ENCODE measurements at regions not wholly inside any gene's neighbourhood (a gene's known extent, or its start where the extent isn't known, plus 50 kb on each side); places are given as distances from the start of the nearest gene placed in this dataset.

DNA sequence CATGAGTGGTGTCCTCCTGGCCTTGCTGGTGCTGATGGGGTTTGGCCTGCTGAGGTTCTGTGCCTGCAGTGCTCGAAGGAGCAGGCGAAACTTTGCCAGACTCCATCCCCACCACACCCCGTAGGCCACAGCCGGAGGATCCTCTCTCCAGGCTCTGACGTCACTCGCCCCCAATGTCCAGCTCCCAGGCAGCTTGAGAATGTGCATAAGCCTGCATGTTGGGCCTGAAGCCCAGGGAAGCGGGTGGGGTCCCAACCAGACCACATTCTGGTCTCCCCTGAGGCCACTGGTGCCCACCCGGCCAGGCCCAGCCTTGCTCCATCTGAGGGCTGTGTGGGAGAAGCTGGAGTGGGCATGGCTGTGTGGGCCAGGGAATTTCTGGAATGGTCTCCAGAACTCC lies 109.8 kb downstream of the ASB7 start:
- TF ChIP-seq IKZF2 (IDR thresholded peaks at IDR 0.05): no peak
- no peak for TF ChIP-seq RAD51 (IDR thresholded peaks at IDR 0.05)
- no peak for TF ChIP-seq BHLHE40 (IDR thresholded peaks at IDR 0.05; ENCODE audit: borderline replicate concordance in 1 of 2, low read depth in 2 of 2, low read length in 1 of 2)
- no peak for TF ChIP-seq IKZF1 (conservative IDR thresholded peaks at IDR 0.05)
- TF ChIP-seq SMAD5 (IDR thresholded peaks at IDR 0.05; ENCODE audit: low read depth): no peak
- no peak for TF ChIP-seq POLR2AphosphoS5 (IDR thresholded peaks at IDR 0.05; ENCODE audit: low read length)
- no peak for TF ChIP-seq SRF (IDR thresholded peaks at IDR 0.05; ENCODE audit: low read depth in 2 of 2, low read length in 2 of 2)
- no peak for TF ChIP-seq JUND (IDR thresholded peaks at IDR 0.05; ENCODE audit: low read depth, low read length)
- TF ChIP-seq, protein P1, sequence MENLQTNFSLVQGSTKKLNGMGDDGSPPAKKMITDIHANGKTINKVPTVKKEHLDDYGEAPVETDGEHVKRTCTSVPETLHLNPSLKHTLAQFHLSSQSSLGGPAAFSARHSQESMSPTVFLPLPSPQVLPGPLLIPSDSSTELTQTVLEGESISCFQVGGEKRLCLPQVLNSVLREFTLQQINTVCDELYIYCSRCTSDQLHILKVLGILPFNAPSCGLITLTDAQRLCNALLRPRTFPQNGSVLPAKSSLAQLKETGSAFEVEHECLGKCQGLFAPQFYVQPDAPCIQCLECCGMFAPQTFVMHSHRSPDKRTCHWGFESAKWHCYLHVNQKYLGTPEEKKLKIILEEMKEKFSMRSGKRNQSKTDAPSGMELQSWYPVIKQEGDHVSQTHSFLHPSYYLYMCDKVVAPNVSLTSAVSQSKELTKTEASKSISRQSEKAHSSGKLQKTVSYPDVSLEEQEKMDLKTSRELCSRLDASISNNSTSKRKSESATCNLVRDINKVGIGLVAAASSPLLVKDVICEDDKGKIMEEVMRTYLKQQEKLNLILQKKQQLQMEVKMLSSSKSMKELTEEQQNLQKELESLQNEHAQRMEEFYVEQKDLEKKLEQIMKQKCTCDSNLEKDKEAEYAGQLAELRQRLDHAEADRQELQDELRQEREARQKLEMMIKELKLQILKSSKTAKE (IDR thresholded peaks at IDR 0.05; ENCODE audit: low read depth, poor library complexity, severe bottlenecking): no peak
- TF ChIP-seq IRF3 (IDR thresholded peaks at IDR 0.05): no peak
- TF ChIP-seq FOS (IDR thresholded peaks at IDR 0.05; ENCODE audit: borderline replicate concordance, extremely low read depth, insufficient read length): no peak
- TF ChIP-seq NFXL1 (IDR thresholded peaks at IDR 0.05; ENCODE audit: borderline replicate concordance): no peak
- no peak for TF ChIP-seq YBX1 (IDR thresholded peaks at IDR 0.05)
- TF ChIP-seq, protein P2, sequence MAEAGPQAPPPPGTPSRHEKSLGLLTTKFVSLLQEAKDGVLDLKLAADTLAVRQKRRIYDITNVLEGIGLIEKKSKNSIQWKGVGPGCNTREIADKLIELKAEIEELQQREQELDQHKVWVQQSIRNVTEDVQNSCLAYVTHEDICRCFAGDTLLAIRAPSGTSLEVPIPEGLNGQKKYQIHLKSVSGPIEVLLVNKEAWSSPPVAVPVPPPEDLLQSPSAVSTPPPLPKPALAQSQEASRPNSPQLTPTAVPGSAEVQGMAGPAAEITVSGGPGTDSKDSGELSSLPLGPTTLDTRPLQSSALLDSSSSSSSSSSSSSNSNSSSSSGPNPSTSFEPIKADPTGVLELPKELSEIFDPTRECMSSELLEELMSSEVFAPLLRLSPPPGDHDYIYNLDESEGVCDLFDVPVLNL (IDR thresholded peaks at IDR 0.05; ENCODE audit: low read depth, low read length): no peak
- Histone ChIP-seq H2AFZ (ENCODE audit: control insufficient read depth, low read depth, low read length) (no peak overlapping the region), H3K79me2 (ENCODE audit: control insufficient read depth, insufficient read depth, low read length) (no peaks in the 10 kb centered on the region), H4K20me1 (ENCODE audit: control insufficient read depth, insufficient read depth) (no peaks in the 10 kb centered on the region), H3K4me2 (ENCODE audit: control insufficient read depth, insufficient read depth) (no peak overlapping the region), H3K36me3 (ENCODE audit: control insufficient read depth in 2 of 2, insufficient read depth in 2 of 2, low read length in 1 of 2) (no peaks in the 10 kb centered on the region), H3K27me3 (replicated peaks in 1 of 2; ENCODE audit: control insufficient read depth in 2 of 2, insufficient read depth in 2 of 2, low read length in 1 of 2) (no peaks in the 10 kb centered on the region), H3K4me1 (ENCODE audit: control insufficient read depth, insufficient read depth, low read length) (no peaks in the 10 kb centered on the region), H3K27ac (ENCODE audit: control insufficient read depth, insufficient read depth) (no peak overlapping the region), H3K9me3 (replicated peaks; ENCODE audit: control insufficient read depth, insufficient read depth, low read length) (no peaks in the 10 kb centered on the region; the same call in 2 of the 3 replicates), H3K9ac (ENCODE audit: control insufficient read depth, insufficient read depth, low read length) (no peak overlapping the region), H3K4me3 (no peak overlapping the region)
- no TSS peak for BruUV-seq (replicated peaks)
- FAIRE-seq: no peak
- POLR2A ChIA-PET: no interaction called here
- DNase-seq (ENCODE audit: low read depth, low spot score): no peak
- 18% methylated on average over 8 of the region's 8 CpGs for WGBS (ENCODE audit: insufficient coverage, insufficient replicate concordance, low lambda C conversion rate, missing lambda C conversion rate)
- SMC1A ChIA-PET (ENCODE audit: uncharacterized antibody, unreplicated experiment): interaction anchor here (1.1 kb wide), 1 partner anchor 9 kb away, joined by 6 read pairs; no protein-coding TSS in a partner anchor
- ATAC-seq: no peak
- in situ Hi-C loops (cut with MboI): no loop called here
- RAD21 ChIA-PET (ENCODE audit: unreplicated experiment): no interaction called here
- CTCF ChIA-PET: no interaction called here
- intact Hi-C loops (cut with micrococcal nuclease; ENCODE audit: unreplicated experiment): no loop called here

All from GM12878 (cell line).